22Rv1 (cell line): ENCODE measurements at regions not wholly inside any gene's neighbourhood (a gene's known extent, or its start where the extent isn't known, plus 50 kb on each side); places are given as distances from the start of the nearest gene placed in this dataset.
A peak's percentile ranks its signal among the peaks of the same experiment; 100 is the strongest.

Experiments
- H3K27ac ChIP-seq: fragments of 450-650 bp; 2 replicates; pipeline ENCODE4 v1.5.1; 2017
- ZFX ChIP-seq: fragments of 450-650 bp; IDR thresholded peaks from 2 replicates; pipeline ENCODE4 v1.6.1; 2017; ENCODE audit warnings: antibody characterized with exemption, borderline replicate concordance
- TF ChIP-seq, protein P1 (sequence below): fragments of 450-650 bp; IDR thresholded peaks from 2 replicates; pipeline ENCODE4 v1.5.1; 2017; ENCODE audit warnings: mild to moderate bottlenecking

DNA sequence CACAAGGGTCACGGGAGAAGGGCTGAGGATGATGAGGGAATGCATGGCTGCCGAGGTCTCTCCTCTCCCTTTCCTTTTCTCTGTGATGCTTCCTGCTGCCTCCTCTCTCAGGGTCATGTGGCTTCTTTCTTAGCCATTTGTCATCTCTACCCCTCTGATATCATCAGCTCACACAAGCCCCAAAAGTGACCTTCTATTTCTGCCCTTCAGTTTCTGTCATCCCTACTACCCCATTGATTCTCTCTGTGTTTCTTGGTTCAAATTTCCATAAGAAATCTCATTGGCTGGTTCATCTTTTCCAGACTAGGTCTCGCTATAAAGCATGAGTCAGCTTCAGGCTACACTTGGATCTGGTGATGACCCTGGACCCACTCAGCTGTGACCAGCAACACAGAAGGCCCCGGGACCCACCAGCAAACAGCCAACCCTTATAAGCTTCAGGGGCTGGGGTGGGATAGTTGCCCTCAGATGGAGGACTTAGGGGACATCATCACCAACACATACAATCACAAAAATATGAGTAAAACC lies 284.3 kb downstream of the SKAP2 start:
- TF ChIP-seq ZFX: no peak
- TF ChIP-seq, protein P1, sequence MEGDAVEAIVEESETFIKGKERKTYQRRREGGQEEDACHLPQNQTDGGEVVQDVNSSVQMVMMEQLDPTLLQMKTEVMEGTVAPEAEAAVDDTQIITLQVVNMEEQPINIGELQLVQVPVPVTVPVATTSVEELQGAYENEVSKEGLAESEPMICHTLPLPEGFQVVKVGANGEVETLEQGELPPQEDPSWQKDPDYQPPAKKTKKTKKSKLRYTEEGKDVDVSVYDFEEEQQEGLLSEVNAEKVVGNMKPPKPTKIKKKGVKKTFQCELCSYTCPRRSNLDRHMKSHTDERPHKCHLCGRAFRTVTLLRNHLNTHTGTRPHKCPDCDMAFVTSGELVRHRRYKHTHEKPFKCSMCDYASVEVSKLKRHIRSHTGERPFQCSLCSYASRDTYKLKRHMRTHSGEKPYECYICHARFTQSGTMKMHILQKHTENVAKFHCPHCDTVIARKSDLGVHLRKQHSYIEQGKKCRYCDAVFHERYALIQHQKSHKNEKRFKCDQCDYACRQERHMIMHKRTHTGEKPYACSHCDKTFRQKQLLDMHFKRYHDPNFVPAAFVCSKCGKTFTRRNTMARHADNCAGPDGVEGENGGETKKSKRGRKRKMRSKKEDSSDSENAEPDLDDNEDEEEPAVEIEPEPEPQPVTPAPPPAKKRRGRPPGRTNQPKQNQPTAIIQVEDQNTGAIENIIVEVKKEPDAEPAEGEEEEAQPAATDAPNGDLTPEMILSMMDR: no peak
- H3K27ac ChIP-seq: no peak overlapping the region

GRCh38 chr7:26580711-26581110 lies 283.7 kb downstream of the SKAP2 start:
- no peak for TF ChIP-seq ZFX
- TF ChIP-seq, protein P1: no peak
- H3K27ac ChIP-seq: no peak overlapping the region

DNA sequence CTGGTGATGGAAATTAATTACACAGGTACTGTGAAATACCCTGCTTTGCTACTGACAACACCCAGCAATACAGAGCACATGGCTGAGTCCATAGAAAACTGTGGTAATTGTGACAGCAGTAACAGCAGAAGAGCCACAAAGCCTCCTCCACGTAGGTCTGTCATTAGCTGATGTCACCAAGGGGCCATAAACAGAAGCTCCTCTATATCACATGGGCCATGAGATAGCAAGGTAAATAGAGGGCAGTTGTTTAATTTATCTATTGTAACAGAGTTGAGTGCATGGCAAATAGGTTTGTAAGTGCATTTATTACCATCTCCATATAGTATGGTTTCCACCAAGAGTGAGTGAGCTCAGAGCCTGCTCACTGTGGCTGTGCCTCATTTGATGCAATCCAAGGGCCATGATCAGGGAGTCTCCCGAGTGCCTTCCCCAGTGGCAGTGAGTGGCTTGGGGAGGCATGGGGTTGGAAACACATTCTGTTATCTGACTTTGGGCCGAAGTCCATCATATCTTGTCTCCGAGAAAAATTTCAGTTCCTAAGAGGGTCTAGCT lies 281.2 kb downstream of the SKAP2 start:
- no peak overlapping the region for H3K27ac ChIP-seq
- no peak for TF ChIP-seq ZFX
- TF ChIP-seq, protein P1: no peak

GRCh38 chr7:26584326-26584725 lies 280.1 kb downstream of the SKAP2 start:
- TF ChIP-seq, protein P1: no peak
- TF ChIP-seq ZFX: no peak
- no peak overlapping the region for H3K27ac ChIP-seq

GRCh38 chr7:26584987-26585665 lies 279.3 kb downstream of the SKAP2 start:
- TF ChIP-seq ZFX: no peak
- TF ChIP-seq, protein P1: 0 out of 2 replicates have a peak, but pooled peaks have one; percentile 7

GRCh38 chr7:26587536-26587935 lies 276.9 kb downstream of the SKAP2 start:
- TF ChIP-seq, protein P1: no peak
- no peak for TF ChIP-seq ZFX
- no peak overlapping the region for H3K27ac ChIP-seq

More at GRCh38 chr7:26584987-26585665, 279.3 kb downstream of the SKAP2 start:
- H3K27ac ChIP-seq: no peak overlapping the region

DNA sequence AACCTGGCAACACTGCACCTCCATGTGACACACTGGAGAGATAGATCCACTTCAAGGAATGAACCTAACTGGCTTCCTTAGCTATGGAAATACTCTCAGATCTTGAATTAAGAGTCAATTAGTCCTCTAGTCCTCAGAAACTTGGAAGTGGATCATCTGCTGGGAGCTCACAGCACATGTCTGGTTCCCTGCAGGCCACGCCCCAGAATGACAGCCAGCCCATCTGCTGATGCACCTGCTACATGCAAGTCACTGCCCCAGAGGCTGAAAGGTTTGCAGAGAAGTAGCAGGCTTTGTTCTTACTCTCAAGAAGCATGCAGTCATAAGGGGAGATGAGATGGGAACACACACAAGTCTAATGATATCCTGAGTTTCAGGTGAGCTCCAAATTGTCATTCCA lies 275.9 kb downstream of the SKAP2 start:
- TF ChIP-seq ZFX: no peak
- TF ChIP-seq, protein P1: no peak
- H3K27ac ChIP-seq: no peak overlapping the region
